GM21786 (cell line): ENCODE measurements at regions not wholly inside any gene's neighbourhood (a gene's known extent, or its start where the extent isn't known, plus 50 kb on each side); places are given as distances from the start of the nearest gene placed in this dataset.
"Not testable (repeated sequence)": the region's sequence is repeated elsewhere in the genome, so short reads cannot be mapped to it uniquely, and the experiment has no call there.

ENCODE experiments used
- ATAC-seq: cut with Tn5 transposase; IDR thresholded peaks from one replicate; pipeline ENCODE4 v1.9.1; 2021; ENCODE audit not compliant: unreplicated experiment

- ATAC-seq = no peak
Measured at GRCh38 chr6:15816661-15817060, 153.8 kb upstream of the DTNBP1 start.

GRCh38 chr6:15813698-15814097 lies 150.9 kb upstream of the DTNBP1 start:
- ATAC-seq = not testable (repeated sequence)

- ATAC-seq = no peak
Measured at GRCh38 chr6:15811107-15811506, 148.3 kb upstream of the DTNBP1 start.

- no peak for ATAC-seq
Measured at GRCh38 chr6:15810618-15811017, 147.8 kb upstream of the DTNBP1 start.

- ATAC-seq = no peak
Measured at GRCh38 chr6:15809367-15809766, 146.5 kb upstream of the DTNBP1 start.

GRCh38 chr6:15804164-15805154 lies 141.6 kb upstream of the DTNBP1 start:
- ATAC-seq = no peak

- ATAC-seq = no peak
Measured at GRCh38 chr6:15802466-15802865, 139.6 kb upstream of the DTNBP1 start.

- ATAC-seq = no peak
Measured at GRCh38 chr6:15801912-15802311, 139.1 kb upstream of the DTNBP1 start.

GRCh38 chr6:15800841-15801617 lies 138.2 kb upstream of the DTNBP1 start:
- no peak for ATAC-seq

GRCh38 chr6:15798533-15799255 lies 135.9 kb upstream of the DTNBP1 start:
- ATAC-seq = no peak

- no peak for ATAC-seq
Measured at GRCh38 chr6:15796844-15797243, 134.0 kb upstream of the DTNBP1 start.

GRCh38 chr6:15796130-15796771 lies 133.4 kb upstream of the DTNBP1 start:
- ATAC-seq = no peak

- ATAC-seq = no peak
Measured at GRCh38 chr6:15793826-15794225, 131.0 kb upstream of the DTNBP1 start.

GRCh38 chr6:15793288-15793687 lies 130.5 kb upstream of the DTNBP1 start:
- ATAC-seq = no peak

GRCh38 chr6:15792842-15793241 lies 130.0 kb upstream of the DTNBP1 start:
- no peak for ATAC-seq

GRCh38 chr6:15791448-15792181 lies 128.8 kb upstream of the DTNBP1 start:
- ATAC-seq = no peak

GRCh38 chr6:15790116-15790515 lies 127.3 kb upstream of the DTNBP1 start:
- ATAC-seq = no peak

GRCh38 chr6:15786846-15787245 lies 124.0 kb upstream of the DTNBP1 start:
- no peak for ATAC-seq

GRCh38 chr6:15783484-15783883 lies 120.7 kb upstream of the DTNBP1 start:
- ATAC-seq = no peak

GRCh38 chr6:15781890-15782289 lies 119.1 kb upstream of the DTNBP1 start:
- no peak for ATAC-seq
